CD4-positive, alpha-beta T cell (primary cell): ENCODE measurements at regions not wholly inside any gene's neighbourhood (a gene's known extent, or its start where the extent isn't known, plus 50 kb on each side); places are given as distances from the start of the nearest gene placed in this dataset.

Source experiments
- ATAC-seq: fragments of 200-7000 bp; cut with Tn5 transposase; one replicate; pipeline ENCODE4 v1.10.0; 2022; ENCODE audit warnings: mild to moderate bottlenecking; ENCODE audit not compliant: poor library complexity
- CTCF ChIA-PET: fragments of 350-600 bp; sonication (Branson Sonifier 250); formaldehyde crosslinking; loops from one replicate; lab custom pipeline; 2021; ENCODE audit warnings: antibody characterized with exemption, inconsistent platforms; lab: Charles Lee
- POLR2A ChIA-PET: fragments of 350-600 bp; sonication (Branson Sonifier 250); formaldehyde crosslinking; loops from one replicate; lab custom pipeline; 2021; ENCODE audit warnings: antibody characterized with exemption, inconsistent platforms; lab: Charles Lee
- DNase-seq, 14 experiments: peaks; one replicate each; pipeline ENCODE4 v3.0.0-alpha.2; 2013 to 2020; ENCODE audit warnings: mixed read lengths in 2 of 14
- H3K27ac ChIP-seq, 2 donors: one replicate each; pipeline versions ENCODE4 v1.5.1 to v1.7.0; 2013; ENCODE audit warnings: low read length in 2 of 2, low read depth in 1 of 2, mild to moderate bottlenecking in 1 of 2
- H3K27me3 ChIP-seq, 2 experiments: 1 replicate in 1 of 2; 2 replicates in 1 of 2; pipeline versions ENCODE4 v1.6.1 to v1.7.0; 2013; ENCODE audit warnings: low read length in 2 of 2, control low read depth in 1 of 2, mild to moderate bottlenecking in 1 of 2, moderate library complexity in 1 of 2; ENCODE audit not compliant: insufficient read depth in 2 of 2, control insufficient read depth in 1 of 2
- H3K36me3 ChIP-seq: one replicate; pipeline ENCODE4 v1.6.1; 2013; ENCODE audit warnings: low read length, control low read depth; ENCODE audit not compliant: insufficient read depth
- H3K4me1 ChIP-seq: one replicate; pipeline ENCODE4 v1.6.1; 2013; ENCODE audit warnings: low read length, control low read depth; ENCODE audit not compliant: insufficient read depth
- H3K4me3 ChIP-seq: one replicate; pipeline ENCODE4 v1.5.1; 2013; ENCODE audit warnings: mild to moderate bottlenecking, low read length, moderate library complexity
- H3K9me3 ChIP-seq, 2 experiments: 1 replicate in 1 of 2; 2 replicates in 1 of 2; pipeline versions ENCODE4 v1.6.1 to v1.7.0; 2013; ENCODE audit warnings: low read length in 2 of 2, mild to moderate bottlenecking in 2 of 2, control low read depth in 1 of 2, moderate library complexity in 1 of 2; ENCODE audit not compliant: control insufficient read depth in 1 of 2, insufficient read depth in 1 of 2
- H3K27ac Mint-ChIP-seq: one replicate; pipeline ENCODE4 v1.8.0; 2020; ENCODE audit warnings: mixed read lengths
- H3K27me3 Mint-ChIP-seq: one replicate; pipeline ENCODE4 v1.8.0; 2021; ENCODE audit warnings: mixed read lengths
- H3K36me3 Mint-ChIP-seq: one replicate; pipeline ENCODE4 v1.8.0; 2021; ENCODE audit warnings: low read depth, mixed read lengths
- H3K4me1 Mint-ChIP-seq: one replicate; pipeline ENCODE4 v1.8.0; 2021; ENCODE audit warnings: low read depth, mixed read lengths
- H3K4me3 Mint-ChIP-seq: one replicate; pipeline ENCODE4 v1.8.0; 2020; ENCODE audit warnings: mild to moderate bottlenecking, mixed read lengths
- H3K9me3 Mint-ChIP-seq: one replicate; pipeline ENCODE4 v1.8.0; 2020; ENCODE audit warnings: mixed read lengths
- intact Hi-C, 2 experiments: fragments of 100-400 bp; cut with DNase I in 1 of 2; cut with micrococcal nuclease in 1 of 2; formaldehyde crosslinking; loops; one replicate each; pipeline versions ENCODE4 v1.15.1 to v1.9.0; 2023 to 2025; cut with DNase I, micrococcal nuclease
- TF ChIP-seq, protein P1 (sequence below): fragments of 200-600 bp; IDR thresholded peaks from one replicate; pipeline ENCODE4 v1.8.0; 2022; ENCODE audit warnings: antibody characterized with exemption, mild to moderate bottlenecking

DNA sequence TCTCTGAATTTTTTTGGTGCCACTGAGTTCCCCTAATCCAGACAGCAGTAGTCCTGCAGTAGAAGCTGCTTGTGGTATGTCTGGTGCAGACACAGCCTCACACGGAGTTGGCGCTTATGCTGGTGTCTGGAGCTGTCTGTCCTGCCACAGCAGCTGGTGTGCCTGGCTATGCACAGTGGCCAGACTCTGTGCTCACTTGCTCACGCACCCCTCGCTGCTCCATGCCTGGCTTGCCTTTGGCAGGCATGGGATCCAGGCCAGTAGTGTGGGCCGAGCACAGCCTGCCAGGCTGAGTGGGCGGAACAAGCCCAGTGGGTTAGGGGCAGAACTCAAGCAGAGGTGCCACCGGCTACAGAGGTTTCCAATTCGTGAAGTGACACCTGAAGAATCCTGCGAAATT lies 845.9 kb upstream of the PCDH9 start:
- ATAC-seq (no peak), DNase-seq (no peak)
- H3K36me3 ChIP-seq = no peaks in the 10 kb centered on the region
- no peaks in the 10 kb centered on the region for H3K4me1 Mint-ChIP-seq
- no peak overlapping the region for H3K27ac Mint-ChIP-seq
- peaks cover 0 to 10% of the 10 kb centered on the region in 2 experiments for H3K9me3 ChIP-seq
- no peaks in the 10 kb centered on the region for H3K27me3 ChIP-seq
- no peaks in the 10 kb centered on the region for H3K4me1 ChIP-seq
- no peaks in the 10 kb centered on the region for H3K36me3 Mint-ChIP-seq
- peaks cover 8% of the 10 kb centered on the region for H3K9me3 Mint-ChIP-seq
- no peak overlapping the region for H3K27ac ChIP-seq
- TF ChIP-seq, protein P1, sequence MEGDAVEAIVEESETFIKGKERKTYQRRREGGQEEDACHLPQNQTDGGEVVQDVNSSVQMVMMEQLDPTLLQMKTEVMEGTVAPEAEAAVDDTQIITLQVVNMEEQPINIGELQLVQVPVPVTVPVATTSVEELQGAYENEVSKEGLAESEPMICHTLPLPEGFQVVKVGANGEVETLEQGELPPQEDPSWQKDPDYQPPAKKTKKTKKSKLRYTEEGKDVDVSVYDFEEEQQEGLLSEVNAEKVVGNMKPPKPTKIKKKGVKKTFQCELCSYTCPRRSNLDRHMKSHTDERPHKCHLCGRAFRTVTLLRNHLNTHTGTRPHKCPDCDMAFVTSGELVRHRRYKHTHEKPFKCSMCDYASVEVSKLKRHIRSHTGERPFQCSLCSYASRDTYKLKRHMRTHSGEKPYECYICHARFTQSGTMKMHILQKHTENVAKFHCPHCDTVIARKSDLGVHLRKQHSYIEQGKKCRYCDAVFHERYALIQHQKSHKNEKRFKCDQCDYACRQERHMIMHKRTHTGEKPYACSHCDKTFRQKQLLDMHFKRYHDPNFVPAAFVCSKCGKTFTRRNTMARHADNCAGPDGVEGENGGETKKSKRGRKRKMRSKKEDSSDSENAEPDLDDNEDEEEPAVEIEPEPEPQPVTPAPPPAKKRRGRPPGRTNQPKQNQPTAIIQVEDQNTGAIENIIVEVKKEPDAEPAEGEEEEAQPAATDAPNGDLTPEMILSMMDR = no peak
- intact Hi-C loops = no loop called here
- ChIA-PET CTCF (no interaction called here), POLR2A (no interaction called here)
- H3K4me3 ChIP-seq = no peak overlapping the region
- no peaks in the 10 kb centered on the region for H3K27me3 Mint-ChIP-seq
- H3K4me3 Mint-ChIP-seq = no peak overlapping the region

DNA sequence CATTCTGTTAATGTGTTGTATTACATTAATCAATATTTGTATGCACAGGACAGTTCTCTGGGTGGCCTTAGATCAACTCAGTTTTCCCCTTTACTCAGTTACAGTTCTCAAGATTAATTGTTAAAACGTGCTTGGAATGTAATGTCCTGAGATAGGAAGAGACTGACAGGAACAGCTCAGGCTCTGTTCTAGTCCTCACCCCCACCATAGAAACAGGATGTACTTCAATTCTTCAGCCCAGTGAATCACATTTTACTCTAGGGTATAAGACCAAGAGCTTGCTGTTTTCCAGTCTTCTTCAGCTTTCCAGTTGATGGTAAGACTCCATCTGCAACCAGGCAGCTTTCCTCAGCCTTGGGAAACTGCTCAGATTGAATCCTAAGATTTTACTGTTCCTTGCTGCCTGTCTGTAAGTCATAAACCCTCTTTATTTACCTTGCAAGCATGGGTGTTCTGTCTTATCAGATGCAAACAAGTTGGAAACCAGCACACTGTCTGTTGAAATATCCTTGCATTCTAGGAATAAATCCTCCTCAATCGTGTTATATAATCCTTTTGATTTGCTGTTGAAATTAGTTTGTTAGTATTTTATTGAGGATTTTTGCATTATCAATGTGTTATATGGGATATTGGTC lies 836.9 kb upstream of the PCDH9 start:
- Histone ChIP-seq H3K27ac (no peak overlapping the region), H3K9me3 (peaks cover 3 to 4% of the 10 kb centered on the region in 2 experiments), H3K4me3 (no peak overlapping the region), H3K36me3 (no peaks in the 10 kb centered on the region), H3K4me1 (no peaks in the 10 kb centered on the region), H3K27me3 (no peaks in the 10 kb centered on the region)
- no peaks in the 10 kb centered on the region for H3K36me3 Mint-ChIP-seq
- ATAC-seq (no peak), DNase-seq (no peak)
- no peaks in the 10 kb centered on the region for H3K4me1 Mint-ChIP-seq
- peaks cover 6% of the 10 kb centered on the region for H3K9me3 Mint-ChIP-seq
- intact Hi-C loops = no loop called here
- CTCF ChIA-PET = no interaction called here
- no peak overlapping the region for H3K27ac Mint-ChIP-seq
- POLR2A ChIA-PET = no interaction called here
- no peaks in the 10 kb centered on the region for H3K27me3 Mint-ChIP-seq
- H3K4me3 Mint-ChIP-seq = no peak overlapping the region
- TF ChIP-seq, protein P1 = no peak

DNA sequence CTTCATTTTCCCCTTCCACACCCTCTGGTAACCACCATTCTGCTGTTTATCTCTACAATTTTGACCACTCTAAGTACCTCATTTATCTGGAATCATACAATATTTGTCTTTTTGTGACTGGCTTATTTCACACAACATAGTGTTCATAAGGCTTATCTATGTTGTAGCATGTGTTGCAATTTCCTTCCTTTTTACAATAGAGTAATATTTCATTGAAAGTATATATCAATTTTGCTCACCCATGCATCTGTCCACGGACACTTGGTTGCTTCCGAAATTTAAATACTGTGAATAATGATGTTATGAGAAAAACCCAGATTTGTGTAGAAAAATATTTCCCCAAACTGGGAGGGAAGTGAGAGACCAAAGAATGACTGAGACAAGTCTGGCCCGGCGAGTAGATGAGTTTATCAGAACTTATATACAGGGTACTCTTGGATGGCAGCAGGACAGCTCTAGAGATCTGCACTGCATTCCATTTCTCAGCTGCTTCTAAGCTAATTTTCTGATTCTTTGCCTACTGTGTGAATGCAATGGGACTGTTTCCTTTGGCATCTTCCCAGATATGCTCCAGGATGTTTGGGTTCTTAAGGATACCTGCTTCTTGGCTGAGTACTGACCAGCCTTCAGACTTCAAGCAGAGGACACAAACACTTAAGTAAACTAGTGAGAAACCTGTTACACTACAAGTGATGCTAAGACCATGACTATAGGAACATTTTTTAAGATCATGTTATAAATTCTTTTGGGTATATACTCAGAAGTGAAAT lies 834.0 kb upstream of the PCDH9 start:
- Mint-ChIP-seq H3K27me3 (no peaks in the 10 kb centered on the region), H3K36me3 (no peaks in the 10 kb centered on the region), H3K4me3 (no peak overlapping the region), H3K9me3 (peaks cover 4% of the 10 kb centered on the region), H3K4me1 (no peaks in the 10 kb centered on the region), H3K27ac (no peak overlapping the region)
- intact Hi-C loops = no loop called here
- TF ChIP-seq, protein P1 = no peak
- CTCF ChIA-PET = no interaction called here
- DNase-seq (no peak), ATAC-seq (no peak)
- Histone ChIP-seq H3K9me3 (peaks cover 4 to 8% of the 10 kb centered on the region in 2 experiments), H3K27ac (no peak overlapping the region), H3K36me3 (no peaks in the 10 kb centered on the region), H3K4me3 (no peak overlapping the region), H3K27me3 (no peaks in the 10 kb centered on the region), H3K4me1 (no peaks in the 10 kb centered on the region)
- POLR2A ChIA-PET = no interaction called here
